DMS 273 (cell line): ENCODE measurements at regions not wholly inside any gene's neighbourhood (a gene's known extent, or its start where the extent isn't known, plus 50 kb on each side); places are given as distances from the start of the nearest gene placed in this dataset.
A peak's percentile ranks its signal among the peaks of the same experiment; 100 is the strongest.

ENCODE experiments used
- DNase-seq: peaks from one replicate; lab custom pipeline; 2025; ENCODE audit not compliant: unreplicated experiment; lab: John Stamatoyannopoulos, UW

GRCh38 chr9:23153058-23153457, 673.0 kb downstream of the ELAVL2 start:
- DNase-seq: peak; percentile 7

- no peak for DNase-seq
Measured at GRCh38 chr9:23160491-23160890, 665.5 kb downstream of the ELAVL2 start.

GRCh38 chr9:23160952-23161469, 665.0 kb downstream of the ELAVL2 start:
- no peak for DNase-seq

GRCh38 chr9:23162789-23163188, 663.3 kb downstream of the ELAVL2 start:
- DNase-seq: no peak

- no peak for DNase-seq
Measured at GRCh38 chr9:23171479-23171878, 654.6 kb downstream of the ELAVL2 start.

- DNase-seq: no peak
Measured at GRCh38 chr9:23172206-23172605, 653.8 kb downstream of the ELAVL2 start.

GRCh38 chr9:23172979-23173637, 652.9 kb downstream of the ELAVL2 start:
- no peak for DNase-seq

GRCh38 chr9:23194281-23194680, 631.8 kb downstream of the ELAVL2 start:
- no peak for DNase-seq

- no peak for DNase-seq
Measured at GRCh38 chr9:23215688-23216087, 610.4 kb downstream of the ELAVL2 start.

- no peak for DNase-seq
Measured at GRCh38 chr9:23219471-23219870, 606.6 kb downstream of the ELAVL2 start.

- DNase-seq: no peak
Measured at GRCh38 chr9:23220171-23220570, 605.9 kb downstream of the ELAVL2 start.

GRCh38 chr9:23220957-23221356, 605.1 kb downstream of the ELAVL2 start:
- DNase-seq: peak; percentile 21

- DNase-seq: no peak
Measured at GRCh38 chr9:23229890-23230317, 596.1 kb downstream of the ELAVL2 start.

- DNase-seq: no peak
Measured at GRCh38 chr9:23232831-23233230, 593.2 kb downstream of the ELAVL2 start.

- no peak for DNase-seq
Measured at GRCh38 chr9:23243523-23243922, 582.5 kb downstream of the ELAVL2 start.

GRCh38 chr9:23245067-23245466, 581.0 kb downstream of the ELAVL2 start:
- DNase-seq: no peak

GRCh38 chr9:23254404-23255184, 571.4 kb downstream of the ELAVL2 start:
- no peak for DNase-seq

- DNase-seq: no peak
Measured at GRCh38 chr9:23255346-23255745, 570.7 kb downstream of the ELAVL2 start.

GRCh38 chr9:23258569-23258968, 567.5 kb downstream of the ELAVL2 start:
- peak; percentile 2 for DNase-seq

GRCh38 chr9:23278561-23278960, 547.5 kb downstream of the ELAVL2 start:
- DNase-seq: peak; percentile 7

GRCh38 chr9:23287390-23287789, 538.6 kb downstream of the ELAVL2 start:
- DNase-seq: no peak

- no peak for DNase-seq
Measured at GRCh38 chr9:23288545-23288944, 537.5 kb downstream of the ELAVL2 start.
